ENCODE measurements at regions not wholly inside any gene's neighbourhood (a gene's known extent, or its start where the extent isn't known, plus 50 kb on each side); places are given as distances from the start of the nearest gene placed in this dataset.
A peak's percentile ranks its signal among the peaks of the same experiment; 100 is the strongest.
"Not testable (repeated sequence)": the region's sequence is repeated elsewhere in the genome, so short reads cannot be mapped to it uniquely, and the experiment has no call there.

DNA sequence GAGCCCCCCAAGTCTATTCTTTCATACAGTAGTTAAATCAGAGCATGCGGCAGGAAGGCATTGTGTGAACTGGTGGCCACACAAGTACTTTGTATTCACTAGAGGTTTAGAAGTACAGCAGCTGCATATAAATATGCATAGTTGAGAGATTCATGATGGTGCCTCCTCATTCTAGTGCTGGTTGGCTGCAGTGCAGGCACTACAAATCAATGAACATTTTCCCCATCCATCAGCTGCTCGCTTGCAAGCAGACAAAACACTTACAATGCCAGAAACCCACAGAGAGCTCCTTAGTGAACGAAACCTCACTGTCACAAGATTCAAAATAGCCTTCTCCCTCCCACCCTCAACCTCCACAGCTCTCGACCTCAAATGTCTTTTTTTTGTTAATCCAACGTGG lies 726.2 kb downstream of the USP25 start:
- H3K4me3 ChIP-seq (ENCODE audit: low read length): no peak overlapping the region
- peak; percentile 17 for DNase-seq (ENCODE audit: low read depth)
- TF ChIP-seq, protein P1, sequence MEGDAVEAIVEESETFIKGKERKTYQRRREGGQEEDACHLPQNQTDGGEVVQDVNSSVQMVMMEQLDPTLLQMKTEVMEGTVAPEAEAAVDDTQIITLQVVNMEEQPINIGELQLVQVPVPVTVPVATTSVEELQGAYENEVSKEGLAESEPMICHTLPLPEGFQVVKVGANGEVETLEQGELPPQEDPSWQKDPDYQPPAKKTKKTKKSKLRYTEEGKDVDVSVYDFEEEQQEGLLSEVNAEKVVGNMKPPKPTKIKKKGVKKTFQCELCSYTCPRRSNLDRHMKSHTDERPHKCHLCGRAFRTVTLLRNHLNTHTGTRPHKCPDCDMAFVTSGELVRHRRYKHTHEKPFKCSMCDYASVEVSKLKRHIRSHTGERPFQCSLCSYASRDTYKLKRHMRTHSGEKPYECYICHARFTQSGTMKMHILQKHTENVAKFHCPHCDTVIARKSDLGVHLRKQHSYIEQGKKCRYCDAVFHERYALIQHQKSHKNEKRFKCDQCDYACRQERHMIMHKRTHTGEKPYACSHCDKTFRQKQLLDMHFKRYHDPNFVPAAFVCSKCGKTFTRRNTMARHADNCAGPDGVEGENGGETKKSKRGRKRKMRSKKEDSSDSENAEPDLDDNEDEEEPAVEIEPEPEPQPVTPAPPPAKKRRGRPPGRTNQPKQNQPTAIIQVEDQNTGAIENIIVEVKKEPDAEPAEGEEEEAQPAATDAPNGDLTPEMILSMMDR (conservative IDR thresholded peaks at IDR 0.05; ENCODE audit: low read length): no peak

DNA sequence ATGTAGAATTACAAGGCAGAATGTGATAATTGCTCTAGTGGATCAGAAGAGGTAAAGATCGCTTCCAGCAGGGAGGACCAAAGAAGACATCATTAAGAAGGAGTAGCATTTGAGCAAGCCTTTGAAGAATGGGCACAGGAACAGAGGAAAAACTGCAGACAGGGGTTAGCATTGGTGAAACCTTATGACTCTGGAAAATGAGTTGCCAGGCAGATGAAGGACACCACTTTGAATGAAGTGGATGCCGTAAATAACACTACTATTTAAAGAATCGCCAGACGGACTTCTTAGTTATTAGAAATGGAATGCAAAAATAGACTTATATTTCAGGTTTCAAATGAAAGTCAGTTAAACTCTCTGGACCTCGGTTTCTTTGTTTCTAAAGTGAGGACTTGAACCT lies 727.7 kb downstream of the USP25 start:
- TF ChIP-seq, protein P1 (conservative IDR thresholded peaks at IDR 0.05; ENCODE audit: low read length): no peak
- DNase-seq (ENCODE audit: low read depth): no peak
- H3K4me3 ChIP-seq (ENCODE audit: low read length): no peak overlapping the region

DNA sequence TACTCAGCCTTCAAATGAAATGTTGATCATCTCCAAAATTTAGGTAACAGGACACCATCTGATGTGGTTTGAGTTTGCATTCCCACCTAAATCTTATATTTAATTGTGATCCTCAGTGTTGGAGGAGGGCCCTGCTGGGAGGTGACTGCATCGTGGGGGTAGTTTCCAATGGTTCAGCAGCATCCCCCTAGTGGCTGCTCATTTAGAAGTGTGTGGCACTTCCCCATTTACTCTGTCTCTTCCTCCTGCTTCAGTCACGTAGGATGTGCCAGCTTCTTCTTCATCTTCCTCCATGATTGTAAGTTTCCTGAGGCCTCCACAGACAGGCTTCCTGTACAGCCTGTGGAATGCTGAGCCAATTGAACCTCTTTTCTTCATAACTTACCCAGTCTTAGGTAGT lies 731.2 kb downstream of the USP25 start:
- TF ChIP-seq, protein P1 (conservative IDR thresholded peaks at IDR 0.05; ENCODE audit: low read length): no peak
- DNase-seq (ENCODE audit: low read depth): no peak
- no peak overlapping the region for H3K4me3 ChIP-seq (ENCODE audit: low read length)

DNA sequence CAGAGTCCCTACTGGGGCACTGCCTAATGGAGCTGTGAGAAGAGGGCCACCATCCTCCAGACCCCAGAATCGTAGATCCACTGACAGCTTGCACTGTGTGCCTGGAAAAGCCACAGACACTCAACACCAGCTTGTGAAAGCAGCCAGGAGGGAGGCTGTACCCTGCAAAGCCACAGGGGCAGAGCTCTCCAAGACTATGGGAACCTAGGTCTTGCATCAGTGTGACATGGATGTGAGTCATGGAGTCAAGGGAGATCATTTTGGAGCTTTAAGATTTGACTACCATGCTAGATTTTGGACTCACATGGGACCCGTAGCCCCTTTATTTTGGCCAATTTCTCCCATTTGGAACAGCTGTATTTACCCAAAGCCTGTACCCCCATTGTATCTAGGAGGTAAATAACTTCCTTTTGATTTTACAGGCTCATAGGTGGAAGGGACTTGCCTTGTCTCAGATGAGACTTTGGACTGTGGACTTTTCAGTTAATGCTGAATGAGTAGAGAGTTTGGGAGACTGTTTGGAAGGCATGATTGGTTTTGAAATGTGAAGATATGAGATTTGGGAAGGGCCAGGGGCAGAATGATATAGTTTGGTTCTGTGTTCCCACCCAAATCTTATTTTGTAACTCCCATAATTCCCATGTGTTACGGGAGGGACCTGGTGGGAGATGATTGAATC lies 734.6 kb downstream of the USP25 start:
- DNase-seq (ENCODE audit: low read depth): peak; percentile 12
- H3K4me3 ChIP-seq (ENCODE audit: low read length): not testable (repeated sequence)

DNA sequence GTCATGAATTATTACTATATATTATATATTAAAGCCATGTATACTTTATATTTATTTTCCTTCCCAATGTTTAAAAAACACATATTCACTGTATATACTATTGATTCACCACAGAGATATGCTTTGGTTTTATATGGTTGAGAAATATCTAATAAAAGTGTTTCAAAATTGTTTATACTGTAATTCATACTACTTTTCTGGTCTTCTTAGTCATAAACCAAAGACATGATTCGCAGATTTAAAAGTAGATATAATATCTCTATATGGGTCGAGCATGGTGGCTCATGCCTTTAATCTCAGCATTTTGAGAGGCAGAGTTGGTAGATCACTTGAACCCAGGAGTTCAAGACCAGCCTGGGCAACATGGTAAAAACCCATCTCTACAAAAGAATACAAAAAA lies 738.4 kb downstream of the USP25 start:
- H3K4me3 ChIP-seq (ENCODE audit: low read length): no peak overlapping the region
- DNase-seq (ENCODE audit: low read depth): no peak
- TF ChIP-seq, protein P1 (conservative IDR thresholded peaks at IDR 0.05; ENCODE audit: low read length): no peak

DNA sequence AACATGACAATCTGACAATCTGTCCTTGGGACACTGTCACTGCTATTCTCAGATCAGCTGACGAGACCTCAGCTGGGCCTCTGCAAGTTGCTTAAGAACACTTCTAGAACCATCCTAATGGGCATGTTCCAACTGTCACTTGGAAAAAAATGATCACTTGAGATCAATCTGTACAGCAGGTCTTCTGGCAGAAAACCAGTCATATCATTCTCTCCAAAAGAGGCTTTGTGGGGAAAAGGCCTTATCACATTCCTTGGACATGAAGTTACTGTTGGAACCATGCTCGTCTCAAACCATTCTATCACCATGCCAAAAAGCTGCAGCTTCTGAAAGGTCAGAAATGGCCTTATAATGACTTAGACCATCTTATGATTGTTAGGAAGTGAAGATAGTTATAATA lies 744.2 kb downstream of the USP25 start:
- DNase-seq (ENCODE audit: low read depth): no peak
- H3K4me3 ChIP-seq (ENCODE audit: low read length): no peak overlapping the region
- TF ChIP-seq, protein P1 (conservative IDR thresholded peaks at IDR 0.05; ENCODE audit: low read length): no peak

DNA sequence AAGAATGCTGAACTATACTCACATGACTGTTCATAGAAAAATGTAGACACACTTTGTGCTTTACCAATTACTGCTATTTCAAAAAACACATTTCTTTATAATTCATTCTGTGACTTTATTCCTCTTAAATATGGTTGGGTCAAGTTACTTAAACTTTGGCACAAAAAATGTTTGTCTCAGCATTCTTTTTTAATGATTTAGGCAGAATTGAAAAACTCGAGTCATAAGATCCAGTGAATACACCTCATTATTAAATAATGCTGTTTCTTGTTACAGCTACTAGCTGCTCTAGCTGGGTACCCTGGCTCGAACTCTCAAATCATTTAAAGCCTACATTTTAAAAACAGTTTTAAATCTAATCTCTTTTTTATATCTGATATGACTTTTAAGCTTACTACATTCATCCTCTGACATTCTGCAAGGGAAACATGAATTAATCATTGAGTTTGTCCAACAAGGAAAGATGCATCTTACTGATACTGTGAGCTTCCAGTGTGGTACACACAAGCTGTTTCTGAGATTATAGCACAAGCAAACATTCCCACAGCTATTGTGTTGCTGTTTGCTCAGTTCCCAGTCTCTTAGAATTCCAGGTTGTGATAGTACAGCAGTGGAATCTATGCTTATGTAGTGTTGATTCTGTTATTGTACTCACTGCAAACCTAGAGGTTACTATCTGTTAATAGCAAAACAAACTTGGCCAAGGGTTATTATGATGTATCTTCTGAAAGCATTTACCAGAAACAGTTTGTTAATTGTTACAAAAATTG lies 746.5 kb downstream of the USP25 start:
- TF ChIP-seq, protein P1 (conservative IDR thresholded peaks at IDR 0.05; ENCODE audit: low read length): no peak
- DNase-seq (ENCODE audit: low read depth): no peak
- H3K4me3 ChIP-seq (ENCODE audit: low read length): no peak overlapping the region

Data from AG10803 (cell line).